GM13977 (cell line): ENCODE measurements at regions not wholly inside any gene's neighbourhood (a gene's known extent, or its start where the extent isn't known, plus 50 kb on each side); places are given as distances from the start of the nearest gene placed in this dataset.

Experiments
- DNase-seq: peaks from one replicate; pipeline ENCODE4 v3.0.0; 2012; ENCODE audit warnings: low spot score
- in situ Hi-C: fragments of 300-500 bp; cut with MboI; formaldehyde crosslinking; loops from one replicate; pipeline ENCODE4 v1.12.0; 2022; ENCODE audit warnings: low sequenced_read_pairs, low pct_unique_long_range_greater_than_20kb, mixed read lengths, inconsistent platforms; ENCODE audit not compliant: unreplicated experiment
- TF ChIP-seq, protein P1 (sequence below): IDR thresholded peaks from 2 replicates; pipeline ENCODE4 v1.5.1; 2012; ENCODE audit warnings: mild to moderate bottlenecking, control low read depth; ENCODE audit not compliant: insufficient read depth; ENCODE audit errors: extremely low read depth, missing control alignments

DNA sequence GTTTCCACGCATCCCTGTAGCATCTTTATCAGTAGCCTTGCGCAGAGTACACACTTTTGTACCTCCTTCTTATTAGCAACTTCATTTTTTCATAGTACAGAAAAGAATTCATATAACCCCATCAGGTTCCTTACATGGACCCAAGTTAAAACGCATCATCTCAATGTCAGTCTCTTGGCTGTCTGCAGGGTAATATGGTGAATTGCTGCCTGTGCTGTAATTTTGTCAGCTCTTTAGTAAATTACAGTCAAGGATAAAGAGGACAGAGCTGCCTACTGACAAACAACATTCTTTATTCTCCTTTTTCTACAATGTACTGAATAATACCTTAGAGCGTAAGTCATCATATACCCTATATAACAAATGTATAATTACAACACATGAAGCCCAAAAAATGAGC, 222.5 kb downstream of the MRPL39 start:
- TF ChIP-seq, protein P1, sequence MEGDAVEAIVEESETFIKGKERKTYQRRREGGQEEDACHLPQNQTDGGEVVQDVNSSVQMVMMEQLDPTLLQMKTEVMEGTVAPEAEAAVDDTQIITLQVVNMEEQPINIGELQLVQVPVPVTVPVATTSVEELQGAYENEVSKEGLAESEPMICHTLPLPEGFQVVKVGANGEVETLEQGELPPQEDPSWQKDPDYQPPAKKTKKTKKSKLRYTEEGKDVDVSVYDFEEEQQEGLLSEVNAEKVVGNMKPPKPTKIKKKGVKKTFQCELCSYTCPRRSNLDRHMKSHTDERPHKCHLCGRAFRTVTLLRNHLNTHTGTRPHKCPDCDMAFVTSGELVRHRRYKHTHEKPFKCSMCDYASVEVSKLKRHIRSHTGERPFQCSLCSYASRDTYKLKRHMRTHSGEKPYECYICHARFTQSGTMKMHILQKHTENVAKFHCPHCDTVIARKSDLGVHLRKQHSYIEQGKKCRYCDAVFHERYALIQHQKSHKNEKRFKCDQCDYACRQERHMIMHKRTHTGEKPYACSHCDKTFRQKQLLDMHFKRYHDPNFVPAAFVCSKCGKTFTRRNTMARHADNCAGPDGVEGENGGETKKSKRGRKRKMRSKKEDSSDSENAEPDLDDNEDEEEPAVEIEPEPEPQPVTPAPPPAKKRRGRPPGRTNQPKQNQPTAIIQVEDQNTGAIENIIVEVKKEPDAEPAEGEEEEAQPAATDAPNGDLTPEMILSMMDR: no peak
- DNase-seq: no peak
- in situ Hi-C loops: no loop called here

DNA sequence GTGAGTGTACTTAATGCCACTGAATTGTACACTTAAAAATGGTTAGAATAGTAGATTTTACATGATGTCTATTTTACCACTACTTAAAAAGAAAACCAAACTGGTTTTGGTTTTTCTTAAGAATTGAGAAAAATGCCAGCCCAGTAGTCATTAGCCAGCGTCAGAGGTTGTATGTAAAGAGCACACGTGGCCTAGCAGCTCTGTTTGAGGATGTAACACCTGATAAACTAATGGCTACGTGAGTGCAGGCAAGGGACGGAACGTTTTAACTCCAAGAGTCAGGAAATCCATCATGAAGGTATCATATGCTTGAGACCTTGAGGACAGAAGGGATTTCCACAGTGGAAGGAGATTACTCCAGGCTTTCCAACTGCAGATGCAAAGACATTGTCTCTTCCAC, 223.7 kb downstream of the MRPL39 start:
- in situ Hi-C loops: no loop called here
- no peak for DNase-seq
- TF ChIP-seq, protein P1: no peak

GRCh38 chr21:25381936-25382452, 225.3 kb downstream of the MRPL39 start:
- TF ChIP-seq, protein P1: no peak
- no peak for DNase-seq
- in situ Hi-C loops: no loop called here

DNA sequence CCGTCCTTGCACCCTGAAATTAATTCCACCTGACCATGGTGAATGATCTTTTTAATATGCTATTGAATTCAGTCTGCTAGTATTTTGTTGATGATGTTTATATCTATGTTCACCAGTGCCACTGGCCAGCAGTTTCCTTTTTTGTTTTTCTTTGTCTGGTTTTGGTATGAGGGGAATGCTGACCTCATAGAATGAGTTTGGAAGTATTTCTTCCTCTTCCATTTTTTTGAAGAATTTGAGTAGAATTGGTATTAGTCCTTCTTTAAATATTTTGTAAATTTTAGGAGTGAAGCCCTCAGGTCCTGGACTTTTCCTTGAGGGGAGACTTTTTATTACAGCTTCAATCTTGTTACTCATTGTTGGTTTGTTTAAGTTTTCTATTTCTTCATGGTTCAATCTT, 231.6 kb downstream of the MRPL39 start:
- in situ Hi-C loops: no loop called here
- TF ChIP-seq, protein P1: no peak
- DNase-seq: no peak

DNA sequence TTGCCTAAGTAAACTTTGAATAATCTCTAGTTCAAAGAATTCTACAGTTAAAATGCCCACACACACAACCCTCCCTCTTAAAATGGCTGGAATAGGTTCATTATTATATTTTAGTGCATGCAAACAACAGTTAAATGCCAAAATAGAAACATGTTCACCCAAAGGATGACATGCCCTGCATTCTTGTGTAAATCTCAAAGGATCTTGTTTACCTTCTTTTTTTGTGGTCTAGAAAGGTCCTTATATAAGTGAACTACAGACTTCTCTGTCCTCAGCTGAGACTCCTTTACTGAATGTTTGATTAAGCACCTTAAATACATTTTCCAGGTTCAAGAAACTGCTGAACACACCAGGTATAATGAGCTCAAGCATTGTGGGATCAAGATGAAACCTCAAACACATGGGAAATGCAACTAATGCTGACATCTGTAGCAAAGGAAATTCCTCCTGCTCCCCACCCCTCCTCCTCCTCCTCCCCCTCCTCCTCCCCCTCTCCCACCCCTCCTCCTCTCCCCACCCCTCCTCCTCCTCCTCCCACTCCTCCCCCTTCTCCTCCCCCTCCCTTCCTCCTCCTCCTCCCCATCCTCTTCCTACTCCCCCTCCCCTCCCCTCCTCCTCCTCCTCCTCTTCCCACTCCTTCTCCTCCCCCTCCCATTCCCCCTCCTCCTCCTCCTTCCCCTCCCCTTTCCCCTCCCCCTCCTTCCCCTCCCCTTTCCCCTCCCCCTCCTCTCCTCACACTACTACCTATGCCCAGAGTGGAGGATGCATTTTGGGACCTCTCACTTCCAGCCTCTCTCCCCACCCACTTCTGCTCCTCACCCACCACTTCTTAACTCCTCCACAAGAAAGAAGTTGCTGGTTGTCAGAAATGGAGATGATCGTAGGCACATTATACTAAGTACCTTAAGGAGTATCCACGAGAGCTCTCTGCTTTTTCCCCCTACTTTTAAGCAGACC, 233.9 kb downstream of the MRPL39 start:
- DNase-seq: no peak
- in situ Hi-C loops: no loop called here
- TF ChIP-seq, protein P1: no peak

DNA sequence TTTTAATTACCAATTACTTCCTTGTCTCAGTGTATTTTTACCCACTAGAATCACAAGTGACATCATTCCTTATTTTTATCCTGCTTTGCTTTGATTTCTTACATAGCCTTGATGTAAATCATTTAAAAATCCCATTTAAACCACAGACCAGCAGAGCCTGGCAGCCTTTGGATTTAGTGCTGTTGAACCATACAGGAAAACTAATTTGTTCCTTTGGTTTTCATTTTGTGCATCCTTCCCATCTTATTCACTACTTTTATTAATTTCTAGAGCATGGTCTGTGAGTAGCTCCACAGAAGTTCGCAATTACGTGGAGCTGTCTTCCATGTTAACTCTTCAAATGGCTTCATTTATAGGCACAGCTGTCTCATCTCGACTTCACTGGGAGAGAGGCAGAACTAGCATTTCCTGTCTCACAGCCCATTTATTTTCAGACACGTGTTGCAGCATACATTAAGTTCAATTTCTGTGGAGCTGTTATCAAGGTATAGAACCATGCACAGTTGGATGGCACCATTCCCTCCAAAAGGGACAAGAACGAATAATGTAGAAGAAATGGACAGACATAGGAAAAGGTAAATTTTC, 235.3 kb downstream of the MRPL39 start:
- in situ Hi-C loops: no loop called here
- TF ChIP-seq, protein P1: no peak

More for the DNA sequence above, 235.3 kb downstream of the MRPL39 start:
- DNase-seq: no peak
